Glutamatergic neuron (in vitro differentiated cells): ENCODE measurements at regions not wholly inside any gene's neighbourhood (a gene's known extent, or its start where the extent isn't known, plus 50 kb on each side); places are given as distances from the start of the nearest gene placed in this dataset.

ENCODE experiments used
- DNase-seq: peaks from one replicate; pipeline ENCODE4 v3.0.0; 2022
- H3K27ac Mint-ChIP-seq: one replicate; pipeline ENCODE4 v1.8.0; 2020; ENCODE audit warnings: mild to moderate bottlenecking, mixed read lengths, inconsistent platforms; ENCODE audit not compliant: unreplicated experiment
- H3K27me3 Mint-ChIP-seq: one replicate; pipeline ENCODE4 v1.8.0; 2020; ENCODE audit warnings: mild to moderate bottlenecking, moderate library complexity, mixed read lengths, inconsistent platforms; ENCODE audit not compliant: unreplicated experiment
- H3K36me3 Mint-ChIP-seq: one replicate; pipeline ENCODE4 v1.8.0; 2020; ENCODE audit warnings: mild to moderate bottlenecking, mixed read lengths, inconsistent platforms; ENCODE audit not compliant: unreplicated experiment
- H3K4me1 Mint-ChIP-seq: one replicate; pipeline ENCODE4 v1.8.0; 2020; ENCODE audit warnings: mild to moderate bottlenecking, low read depth, mixed read lengths, inconsistent platforms; ENCODE audit not compliant: unreplicated experiment
- H3K4me3 Mint-ChIP-seq: one replicate; pipeline ENCODE4 v1.8.0; 2020; ENCODE audit warnings: mild to moderate bottlenecking, mixed read lengths, inconsistent platforms; ENCODE audit not compliant: unreplicated experiment
- H3K9me3 Mint-ChIP-seq: one replicate; pipeline ENCODE4 v1.8.0; 2020; ENCODE audit warnings: mild to moderate bottlenecking, moderate library complexity, mixed read lengths, inconsistent platforms; ENCODE audit not compliant: unreplicated experiment
- TF ChIP-seq, protein P1 (sequence below): fragments of 200-600 bp; sonication (generic); IDR thresholded peaks from one replicate; pipeline ENCODE4 v1.5.0; 2021; ENCODE audit not compliant: partially characterized antibody, unreplicated experiment

DNA sequence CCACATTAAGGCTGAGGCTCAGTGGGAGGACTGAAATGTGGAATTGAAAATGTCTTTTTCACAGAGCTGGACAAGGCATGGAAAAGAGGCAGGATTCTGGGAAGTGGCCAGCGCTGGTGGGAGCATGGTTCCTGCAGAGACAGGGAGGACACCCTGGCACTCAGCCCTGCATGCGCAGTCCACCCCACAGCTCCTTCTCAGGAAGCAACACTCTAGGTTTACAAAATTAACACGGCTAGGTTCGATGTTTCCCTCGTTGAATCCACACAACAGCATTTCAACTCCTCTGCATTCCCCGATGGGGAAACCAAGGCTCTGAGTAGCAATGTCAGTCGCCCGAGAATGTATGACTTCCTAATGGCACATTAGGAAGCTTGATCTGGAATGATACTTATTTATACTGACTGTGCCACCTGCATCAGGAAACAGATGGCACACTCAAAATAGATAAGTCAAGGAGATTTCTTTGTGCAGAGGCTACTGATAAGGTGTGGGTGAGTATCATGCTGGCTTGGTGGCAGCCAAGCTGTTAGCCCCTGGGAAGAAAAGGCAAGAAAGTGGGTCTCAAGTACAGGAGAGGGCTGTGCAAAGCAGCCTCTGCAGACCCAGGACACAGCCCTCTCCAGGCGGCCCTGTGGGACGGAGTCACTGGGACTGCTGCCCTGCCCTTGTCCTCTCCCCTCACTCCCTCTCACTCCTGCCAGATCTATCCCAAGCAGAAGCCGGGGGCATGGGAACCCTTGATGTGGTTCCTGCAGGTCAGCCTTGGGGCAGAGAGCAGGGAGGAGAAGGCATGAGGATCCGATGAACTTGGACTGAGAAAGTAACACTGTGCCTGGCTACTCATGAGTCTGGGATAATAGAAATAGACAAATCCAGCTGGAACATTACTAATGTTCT, 158.4 kb upstream of the FHL2 start:
- no peak for DNase-seq

DNA sequence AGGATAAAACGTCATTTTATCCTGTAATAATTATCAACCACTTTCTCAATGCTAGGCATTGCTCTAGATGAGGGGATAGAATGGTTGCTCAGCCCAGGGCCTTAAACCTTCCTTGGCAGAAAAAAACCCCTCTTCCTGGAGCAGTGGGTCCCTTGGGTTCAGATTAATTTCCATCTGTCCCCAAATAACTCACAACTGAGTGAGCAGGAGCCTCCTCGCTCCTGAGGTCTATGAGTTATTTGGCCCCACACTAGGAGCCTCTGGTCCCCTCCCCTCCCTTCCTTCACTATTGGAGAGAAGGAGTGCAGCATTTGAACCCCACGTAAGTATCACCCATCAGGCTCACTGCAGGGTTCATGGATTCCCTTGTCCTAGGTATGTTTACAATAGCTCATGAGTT, 157.5 kb upstream of the FHL2 start:
- Mint-ChIP-seq H3K4me1 (no peaks in the 10 kb centered on the region), H3K9me3 (no peaks in the 10 kb centered on the region), H3K27ac (no peak overlapping the region), H3K4me3 (no peak overlapping the region), H3K27me3 (no peaks in the 10 kb centered on the region), H3K36me3 (no peaks in the 10 kb centered on the region)
- TF ChIP-seq, protein P1, sequence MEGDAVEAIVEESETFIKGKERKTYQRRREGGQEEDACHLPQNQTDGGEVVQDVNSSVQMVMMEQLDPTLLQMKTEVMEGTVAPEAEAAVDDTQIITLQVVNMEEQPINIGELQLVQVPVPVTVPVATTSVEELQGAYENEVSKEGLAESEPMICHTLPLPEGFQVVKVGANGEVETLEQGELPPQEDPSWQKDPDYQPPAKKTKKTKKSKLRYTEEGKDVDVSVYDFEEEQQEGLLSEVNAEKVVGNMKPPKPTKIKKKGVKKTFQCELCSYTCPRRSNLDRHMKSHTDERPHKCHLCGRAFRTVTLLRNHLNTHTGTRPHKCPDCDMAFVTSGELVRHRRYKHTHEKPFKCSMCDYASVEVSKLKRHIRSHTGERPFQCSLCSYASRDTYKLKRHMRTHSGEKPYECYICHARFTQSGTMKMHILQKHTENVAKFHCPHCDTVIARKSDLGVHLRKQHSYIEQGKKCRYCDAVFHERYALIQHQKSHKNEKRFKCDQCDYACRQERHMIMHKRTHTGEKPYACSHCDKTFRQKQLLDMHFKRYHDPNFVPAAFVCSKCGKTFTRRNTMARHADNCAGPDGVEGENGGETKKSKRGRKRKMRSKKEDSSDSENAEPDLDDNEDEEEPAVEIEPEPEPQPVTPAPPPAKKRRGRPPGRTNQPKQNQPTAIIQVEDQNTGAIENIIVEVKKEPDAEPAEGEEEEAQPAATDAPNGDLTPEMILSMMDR: no peak
- no peak for DNase-seq

More for the DNA sequence above, 158.4 kb upstream of the FHL2 start:
- TF ChIP-seq, protein P1: no peak
- Mint-ChIP-seq H3K9me3 (no peaks in the 10 kb centered on the region), H3K27me3 (no peaks in the 10 kb centered on the region), H3K27ac (no peak overlapping the region), H3K4me1 (no peaks in the 10 kb centered on the region), H3K36me3 (no peaks in the 10 kb centered on the region), H3K4me3 (no peak overlapping the region)

DNA sequence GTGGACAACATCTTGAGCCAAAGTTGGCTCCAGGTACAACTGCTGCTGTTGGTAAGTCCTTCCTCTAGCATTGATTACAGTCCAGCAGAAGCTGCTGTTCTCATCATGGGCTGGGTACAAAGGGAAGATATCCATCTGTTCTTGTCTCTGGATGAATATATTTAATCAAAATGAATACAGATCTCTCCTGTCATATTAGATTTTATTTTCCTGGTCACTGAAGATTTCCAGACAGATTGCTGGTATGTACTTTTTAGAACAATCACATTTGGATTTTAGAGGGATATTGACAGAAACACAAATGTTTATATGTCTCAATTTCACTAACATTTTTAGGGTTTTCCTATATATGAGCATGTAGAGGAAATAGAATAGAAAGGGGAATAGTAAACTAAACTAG, 155.4 kb upstream of the FHL2 start:
- H3K4me1 Mint-ChIP-seq: no peaks in the 10 kb centered on the region
- H3K9me3 Mint-ChIP-seq: no peaks in the 10 kb centered on the region
- H3K27me3 Mint-ChIP-seq: no peaks in the 10 kb centered on the region
- H3K36me3 Mint-ChIP-seq: no peaks in the 10 kb centered on the region
- TF ChIP-seq, protein P1: no peak
- no peak overlapping the region for H3K27ac Mint-ChIP-seq
- DNase-seq: no peak
- H3K4me3 Mint-ChIP-seq: no peak overlapping the region

DNA sequence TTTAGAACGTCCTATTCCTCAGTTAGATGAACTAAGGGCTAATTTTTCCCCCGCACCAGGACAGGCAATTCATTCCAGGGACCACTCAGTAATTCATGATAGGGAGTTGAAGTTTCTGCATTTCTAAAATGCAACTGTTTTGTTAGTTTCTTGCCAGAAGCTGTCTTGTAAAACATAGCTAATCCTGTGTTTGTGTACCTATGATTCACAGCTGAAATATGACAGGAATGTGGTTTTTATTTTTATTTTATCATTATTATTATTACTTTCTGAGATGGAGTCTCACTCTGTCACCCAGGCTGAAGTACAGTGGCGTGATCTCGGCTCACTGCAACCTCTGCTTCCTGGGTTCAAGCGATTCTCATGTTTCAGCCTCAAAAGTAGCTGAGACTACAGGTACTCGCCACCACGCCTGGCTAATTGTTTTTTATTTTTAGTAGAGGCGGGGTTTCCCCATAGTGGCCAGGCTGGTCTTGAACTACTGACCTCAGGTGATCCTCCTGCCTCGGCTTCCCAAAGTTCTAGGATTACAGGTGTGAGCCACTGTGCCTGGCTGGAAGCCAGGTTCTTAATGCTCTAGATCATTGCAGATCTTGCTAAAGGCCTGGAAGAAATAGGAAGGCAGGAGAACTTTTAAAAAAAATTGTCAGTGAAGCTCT, 154.8 kb upstream of the FHL2 start:
- H3K9me3 Mint-ChIP-seq: no peaks in the 10 kb centered on the region
- H3K27ac Mint-ChIP-seq: no peak overlapping the region
- H3K4me1 Mint-ChIP-seq: no peaks in the 10 kb centered on the region
- DNase-seq: no peak
- no peaks in the 10 kb centered on the region for H3K36me3 Mint-ChIP-seq
- no peaks in the 10 kb centered on the region for H3K27me3 Mint-ChIP-seq
- TF ChIP-seq, protein P1: no peak
- H3K4me3 Mint-ChIP-seq: no peak overlapping the region

DNA sequence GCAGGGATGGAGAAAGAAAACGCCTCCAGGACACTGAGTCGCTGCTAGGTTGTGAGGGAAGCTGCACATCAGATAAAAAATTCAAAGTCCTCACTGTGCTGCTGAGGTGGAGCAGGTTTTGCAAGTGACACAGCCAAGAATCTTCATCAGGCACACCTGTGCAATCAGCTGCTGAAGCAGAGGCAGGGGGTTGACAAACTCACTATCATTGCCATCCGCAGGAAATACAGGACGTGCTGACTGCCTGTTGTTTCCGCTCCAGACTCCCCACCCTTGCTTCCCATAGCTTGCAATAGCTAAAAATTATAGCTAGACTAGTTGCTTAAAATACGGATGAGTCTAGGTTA, 147.8 kb upstream of the FHL2 start:
- DNase-seq: no peak
- no peaks in the 10 kb centered on the region for H3K9me3 Mint-ChIP-seq
- TF ChIP-seq, protein P1: no peak
- no peaks in the 10 kb centered on the region for H3K36me3 Mint-ChIP-seq
- no peaks in the 10 kb centered on the region for H3K27me3 Mint-ChIP-seq
- H3K4me1 Mint-ChIP-seq: no peaks in the 10 kb centered on the region
- H3K27ac Mint-ChIP-seq: no peak overlapping the region
- H3K4me3 Mint-ChIP-seq: no peak overlapping the region
